HCT116 (cell line): ENCODE measurements at regions not wholly inside any gene's neighbourhood (a gene's known extent, or its start where the extent isn't known, plus 50 kb on each side); places are given as distances from the start of the nearest gene placed in this dataset.

ENCODE experiments used
- ELF1 ChIP-seq: IDR thresholded peaks from 2 replicates; pipeline ENCODE4 v1.6.1; 2012; ENCODE audit warnings: low read depth, borderline replicate concordance
- EZH2 ChIP-seq: fragments of 200-600 bp; sonication (generic); IDR thresholded peaks from 2 replicates; pipeline ENCODE4 v1.6.1; 2017; ENCODE audit warnings: antibody characterized with exemption, mixed run types
- POLR2AphosphoS5 ChIP-seq: IDR thresholded peaks from 2 replicates; pipeline ENCODE4 v1.6.1; 2011; ENCODE audit warnings: mild to moderate bottlenecking, low read depth, low read length, moderate library complexity

- TF ChIP-seq ELF1 (no peak), EZH2 (no peak), POLR2AphosphoS5 (no peak)
These were observed 131.8 kb downstream of the ABCC12 start for GRCh38 chr16:48024042-48024441.
